OCI-LY1 (cell line): ENCODE measurements at regions not wholly inside any gene's neighbourhood (a gene's known extent, or its start where the extent isn't known, plus 50 kb on each side); places are given as distances from the start of the nearest gene placed in this dataset.

Experiments used
- CTCF ChIP-seq: fragments of 200-600 bp; sonication (generic), shearing (Covaris generic); IDR thresholded peaks from 2 replicates; pipeline ENCODE4 v1.5.1; 2017; ENCODE audit warnings: mild to moderate bottlenecking, antibody characterized with exemption, low read length, moderate library complexity, mixed read lengths
- EZH2 ChIP-seq: fragments of 200-600 bp; sonication (generic), shearing (Covaris generic); IDR thresholded peaks from 2 replicates; pipeline ENCODE4 v1.8.0; 2017; ENCODE audit warnings: borderline replicate concordance, mixed run types, mild to moderate bottlenecking, antibody characterized with exemption, low read length, moderate library complexity, mixed read lengths

GRCh38 chr5:99022250-99022649 is 93.4 kb upstream of the CHD1 start:
- no peak for TF ChIP-seq CTCF
- no peak for TF ChIP-seq EZH2
